ENCODE measurements at regions not wholly inside any gene's neighbourhood (a gene's known extent, or its start where the extent isn't known, plus 50 kb on each side); places are given as distances from the start of the nearest gene placed in this dataset.

- no peaks in the 10 kb centered on the region for H3K36me3 ChIP-seq (replicated peaks)
- no peaks in the 10 kb centered on the region for H3K27me3 ChIP-seq (ENCODE audit: low read depth)
- H3K4me1 ChIP-seq = no peaks in the 10 kb centered on the region
- in situ Hi-C loops (cut with MboI; ENCODE audit: low sequenced_read_pairs) = no loop called here
- no peaks in the 10 kb centered on the region; the same call in 1 of the 2 replicates for H3K9me3 ChIP-seq
- DNase-seq (ENCODE audit: low spot score in 2 of 2) = no peak
- no peak overlapping the region for H3K4me3 ChIP-seq
Observed at GRCh38 chrX:8346892-8347291, 117.7 kb upstream of the VCX3B start.

- Histone ChIP-seq H3K4me1 (no peaks in the 10 kb centered on the region), H3K4me3 (no peak overlapping the region), H3K9me3 (no peaks in the 10 kb centered on the region; the same call in 1 of the 2 replicates), H3K36me3 (replicated peaks) (no peaks in the 10 kb centered on the region), H3K27me3 (ENCODE audit: low read depth) (no peaks in the 10 kb centered on the region)
- in situ Hi-C loops (cut with MboI; ENCODE audit: low sequenced_read_pairs) = no loop called here
- DNase-seq (ENCODE audit: low spot score in 2 of 2) = no peak
Observed at GRCh38 chrX:8349816-8350544, 114.7 kb upstream of the VCX3B start.

- H3K4me3 ChIP-seq = no peak overlapping the region
Observed at GRCh38 chrX:8358302-8358701, 106.3 kb upstream of the VCX3B start.

GRCh38 chrX:8364369-8365141, 100.1 kb upstream of the VCX3B start:
- H3K27me3 ChIP-seq (ENCODE audit: low read depth) = no peaks in the 10 kb centered on the region
- peaks cover 2% of the 10 kb centered on the region; the same call in 1 of the 2 replicates for H3K9me3 ChIP-seq
- no peaks in the 10 kb centered on the region for H3K4me1 ChIP-seq
- in situ Hi-C loops (cut with MboI; ENCODE audit: low sequenced_read_pairs) = no loop called here
- peak in 1 of 2 experiments; percentile 7 for DNase-seq (ENCODE audit: low spot score in 2 of 2)
- H3K36me3 ChIP-seq (replicated peaks) = no peaks in the 10 kb centered on the region
- H3K4me3 ChIP-seq = no peak overlapping the region

More at GRCh38 chrX:8358302-8358701, 106.3 kb upstream of the VCX3B start:
- in situ Hi-C loops (cut with MboI; ENCODE audit: low sequenced_read_pairs) = no loop called here
- Histone ChIP-seq H3K4me1 (no peaks in the 10 kb centered on the region), H3K27me3 (ENCODE audit: low read depth) (no peaks in the 10 kb centered on the region), H3K9me3 (peaks cover 5% of the 10 kb centered on the region; the same call in 1 of the 2 replicates), H3K36me3 (replicated peaks) (no peaks in the 10 kb centered on the region)
- no peak for DNase-seq (ENCODE audit: low spot score in 2 of 2)

- H3K9me3 ChIP-seq = peaks cover 2% of the 10 kb centered on the region; the same call in 1 of the 2 replicates
- H3K4me1 ChIP-seq = no peaks in the 10 kb centered on the region
- H3K4me3 ChIP-seq = no peak overlapping the region
- H3K27me3 ChIP-seq (ENCODE audit: low read depth) = no peaks in the 10 kb centered on the region
- no peak for DNase-seq (ENCODE audit: low spot score in 2 of 2)
- in situ Hi-C loops (cut with MboI; ENCODE audit: low sequenced_read_pairs) = no loop called here
- no peaks in the 10 kb centered on the region for H3K36me3 ChIP-seq (replicated peaks)
Observed at GRCh38 chrX:8366481-8366880, 98.1 kb upstream of the VCX3B start.

GRCh38 chrX:8374041-8374825, 90.4 kb upstream of the VCX3B start:
- Histone ChIP-seq H3K4me3 (no peak overlapping the region), H3K4me1 (no peaks in the 10 kb centered on the region), H3K36me3 (replicated peaks) (no peaks in the 10 kb centered on the region), H3K27me3 (ENCODE audit: low read depth) (no peaks in the 10 kb centered on the region), H3K9me3 (no peaks in the 10 kb centered on the region)
- DNase-seq (ENCODE audit: low spot score in 2 of 2) = no peak
- in situ Hi-C loops (cut with MboI; ENCODE audit: low sequenced_read_pairs) = no loop called here

GRCh38 chrX:8377041-8377440, 87.6 kb upstream of the VCX3B start:
- H3K9me3 ChIP-seq = no peaks in the 10 kb centered on the region
- DNase-seq (ENCODE audit: low spot score in 2 of 2) = no peak
- no peaks in the 10 kb centered on the region for H3K4me1 ChIP-seq
- H3K27me3 ChIP-seq (ENCODE audit: low read depth) = no peaks in the 10 kb centered on the region
- no peaks in the 10 kb centered on the region for H3K36me3 ChIP-seq (replicated peaks)
- in situ Hi-C loops (cut with MboI; ENCODE audit: low sequenced_read_pairs) = no loop called here
- H3K4me3 ChIP-seq = no peak overlapping the region

- H3K9me3 ChIP-seq = no peaks in the 10 kb centered on the region
- DNase-seq (ENCODE audit: low spot score in 2 of 2) = no peak
- H3K4me1 ChIP-seq = no peaks in the 10 kb centered on the region
- H3K27me3 ChIP-seq (ENCODE audit: low read depth) = no peaks in the 10 kb centered on the region
- in situ Hi-C loops (cut with MboI; ENCODE audit: low sequenced_read_pairs) = no loop called here
- no peak overlapping the region for H3K4me3 ChIP-seq
- no peaks in the 10 kb centered on the region for H3K36me3 ChIP-seq (replicated peaks)
Observed at GRCh38 chrX:8390771-8391170, 73.9 kb upstream of the VCX3B start.

- H3K4me3 ChIP-seq = no peak overlapping the region
- DNase-seq (ENCODE audit: low spot score in 2 of 2) = no peak
- no peaks in the 10 kb centered on the region for H3K4me1 ChIP-seq
- in situ Hi-C loops (cut with MboI; ENCODE audit: low sequenced_read_pairs) = no loop called here
- H3K27me3 ChIP-seq (ENCODE audit: low read depth) = no peaks in the 10 kb centered on the region
- no peaks in the 10 kb centered on the region for H3K36me3 ChIP-seq (replicated peaks)
- no peaks in the 10 kb centered on the region; the same call in 1 of the 2 replicates for H3K9me3 ChIP-seq
Observed at GRCh38 chrX:8403988-8404387, 60.6 kb upstream of the VCX3B start.

GRCh38 chrX:8404471-8404870, 60.2 kb upstream of the VCX3B start:
- no peak for DNase-seq (ENCODE audit: low spot score in 2 of 2)

GRCh38 chrX:8404926-8405325, 59.7 kb upstream of the VCX3B start:
- in situ Hi-C loops (cut with MboI; ENCODE audit: low sequenced_read_pairs) = no loop called here
- Histone ChIP-seq H3K36me3 (replicated peaks) (no peaks in the 10 kb centered on the region), H3K4me1 (no peaks in the 10 kb centered on the region), H3K4me3 (no peak overlapping the region), H3K27me3 (ENCODE audit: low read depth) (no peaks in the 10 kb centered on the region), H3K9me3 (no peaks in the 10 kb centered on the region; the same call in 1 of the 2 replicates)
- no peak for DNase-seq (ENCODE audit: low spot score in 2 of 2)

More at GRCh38 chrX:8404471-8404870, 60.2 kb upstream of the VCX3B start:
- in situ Hi-C loops (cut with MboI; ENCODE audit: low sequenced_read_pairs) = no loop called here
- H3K4me1 ChIP-seq = no peaks in the 10 kb centered on the region
- no peaks in the 10 kb centered on the region for H3K27me3 ChIP-seq (ENCODE audit: low read depth)
- no peak overlapping the region for H3K4me3 ChIP-seq
- no peaks in the 10 kb centered on the region; the same call in 1 of the 2 replicates for H3K9me3 ChIP-seq
- no peaks in the 10 kb centered on the region for H3K36me3 ChIP-seq (replicated peaks)

GRCh38 chrX:8405631-8406030, 59.0 kb upstream of the VCX3B start:
- no peaks in the 10 kb centered on the region for H3K27me3 ChIP-seq (ENCODE audit: low read depth)
- H3K9me3 ChIP-seq = no peaks in the 10 kb centered on the region
- no peak overlapping the region for H3K4me3 ChIP-seq
- H3K36me3 ChIP-seq (replicated peaks) = no peaks in the 10 kb centered on the region
- in situ Hi-C loops (cut with MboI; ENCODE audit: low sequenced_read_pairs) = no loop called here
- DNase-seq (ENCODE audit: low spot score in 2 of 2) = no peak
- H3K4me1 ChIP-seq = no peaks in the 10 kb centered on the region

- no peak for DNase-seq (ENCODE audit: low spot score in 2 of 2)
- no peaks in the 10 kb centered on the region for H3K36me3 ChIP-seq (replicated peaks)
- H3K4me1 ChIP-seq = no peaks in the 10 kb centered on the region
- no peaks in the 10 kb centered on the region for H3K27me3 ChIP-seq (ENCODE audit: low read depth)
- no peak overlapping the region for H3K4me3 ChIP-seq
- no peaks in the 10 kb centered on the region for H3K9me3 ChIP-seq
- in situ Hi-C loops (cut with MboI; ENCODE audit: low sequenced_read_pairs) = no loop called here
Observed at GRCh38 chrX:8413279-8413678, 51.4 kb upstream of the VCX3B start.
